ENCODE measurements at regions not wholly inside any gene's neighbourhood (a gene's known extent, or its start where the extent isn't known, plus 50 kb on each side); places are given as distances from the start of the nearest gene placed in this dataset.
A peak's percentile ranks its signal among the peaks of the same experiment; 100 is the strongest.

DNA sequence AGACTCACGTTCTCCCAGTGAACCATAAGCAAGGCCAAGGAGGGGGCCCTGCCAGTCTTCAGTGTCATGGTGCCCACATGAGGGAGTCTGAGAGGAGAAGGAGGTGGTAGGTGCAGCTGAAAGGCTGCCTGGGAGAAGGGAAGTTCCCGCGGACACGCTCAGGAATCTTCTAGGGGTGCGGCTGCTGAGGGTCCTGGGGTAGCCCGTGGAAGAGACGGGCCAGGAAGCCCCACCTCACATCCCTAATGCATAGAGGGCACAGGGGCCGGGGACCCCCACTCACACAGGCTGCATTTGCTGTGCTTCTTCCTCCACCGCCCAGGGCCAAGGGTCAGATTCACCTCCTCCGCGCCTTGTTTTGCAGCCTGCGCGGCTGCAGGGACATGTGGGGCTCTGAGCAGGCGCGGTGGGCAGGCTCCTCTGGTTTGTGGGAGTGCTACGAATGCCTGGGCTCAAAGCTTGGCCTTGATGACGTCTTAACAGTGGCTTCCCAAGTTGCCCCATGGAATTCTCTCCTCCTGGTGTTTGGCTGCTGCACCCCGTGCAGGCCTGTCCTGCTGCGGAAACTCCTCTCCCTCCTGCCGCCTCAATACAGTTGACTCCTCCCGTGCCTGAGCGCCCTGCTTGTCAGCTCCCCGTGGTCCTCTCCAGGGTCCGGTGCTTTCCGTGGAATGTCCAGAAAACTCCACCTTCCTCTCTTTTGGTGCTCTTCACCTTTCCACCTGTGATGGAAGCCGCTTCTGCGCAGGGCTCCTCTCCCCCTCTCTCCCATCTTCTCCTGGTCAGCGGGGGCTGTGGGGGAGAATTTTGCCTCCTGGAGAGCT, 95.7 kb downstream of the VAPA start:
- Histone ChIP-seq H3K9me3 (ENCODE audit: low read depth, low read length) (no peaks in the 10 kb centered on the region), H3K36me3 (ENCODE audit: insufficient read depth, low read length) (no peaks in the 10 kb centered on the region), H3K4me3 (ENCODE audit: insufficient read depth, low read length) (no peak overlapping the region), H3K79me2 (ENCODE audit: insufficient read depth, low read length) (no peaks in the 10 kb centered on the region), H3K4me1 (ENCODE audit: insufficient read depth, low read length) (peaks cover 22% of the 10 kb centered on the region), H3K27ac (ENCODE audit: low read depth, low read length) (no peak overlapping the region), H3K27me3 (ENCODE audit: insufficient read depth, low read length) (no peaks in the 10 kb centered on the region), H2AFZ (ENCODE audit: low read length) (no peak overlapping the region), H3K4me2 (ENCODE audit: insufficient read depth, low read length) (no peak overlapping the region), H4K20me1 (ENCODE audit: insufficient read depth, low read length) (no peaks in the 10 kb centered on the region)
- DNase-seq (ENCODE audit: insufficient read length, low spot score, missing footprints) = no peak
- TF ChIP-seq, protein P1, sequence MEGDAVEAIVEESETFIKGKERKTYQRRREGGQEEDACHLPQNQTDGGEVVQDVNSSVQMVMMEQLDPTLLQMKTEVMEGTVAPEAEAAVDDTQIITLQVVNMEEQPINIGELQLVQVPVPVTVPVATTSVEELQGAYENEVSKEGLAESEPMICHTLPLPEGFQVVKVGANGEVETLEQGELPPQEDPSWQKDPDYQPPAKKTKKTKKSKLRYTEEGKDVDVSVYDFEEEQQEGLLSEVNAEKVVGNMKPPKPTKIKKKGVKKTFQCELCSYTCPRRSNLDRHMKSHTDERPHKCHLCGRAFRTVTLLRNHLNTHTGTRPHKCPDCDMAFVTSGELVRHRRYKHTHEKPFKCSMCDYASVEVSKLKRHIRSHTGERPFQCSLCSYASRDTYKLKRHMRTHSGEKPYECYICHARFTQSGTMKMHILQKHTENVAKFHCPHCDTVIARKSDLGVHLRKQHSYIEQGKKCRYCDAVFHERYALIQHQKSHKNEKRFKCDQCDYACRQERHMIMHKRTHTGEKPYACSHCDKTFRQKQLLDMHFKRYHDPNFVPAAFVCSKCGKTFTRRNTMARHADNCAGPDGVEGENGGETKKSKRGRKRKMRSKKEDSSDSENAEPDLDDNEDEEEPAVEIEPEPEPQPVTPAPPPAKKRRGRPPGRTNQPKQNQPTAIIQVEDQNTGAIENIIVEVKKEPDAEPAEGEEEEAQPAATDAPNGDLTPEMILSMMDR (IDR thresholded peaks at IDR 0.05; ENCODE audit: extremely low read depth, low read depth, low read length) = no peak

DNA sequence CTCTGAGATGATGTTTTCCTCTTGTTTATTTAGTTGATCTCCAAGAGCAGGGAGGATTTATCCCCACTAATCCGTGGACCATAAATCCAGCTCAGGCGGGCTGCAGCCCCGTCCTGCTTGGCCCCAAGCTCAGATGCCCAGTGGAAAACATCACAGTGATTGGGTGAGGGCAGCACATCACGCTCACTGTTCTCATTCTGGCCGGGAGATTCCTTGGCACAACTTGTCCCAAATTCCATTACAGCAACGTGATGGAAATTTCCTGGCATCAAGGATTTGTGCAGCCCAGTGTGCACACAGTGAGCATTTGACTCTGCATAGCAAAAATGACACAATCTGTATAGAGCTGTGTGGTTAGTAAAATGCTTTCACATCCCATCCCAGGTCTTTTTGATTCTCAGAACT, 96.8 kb downstream of the VAPA start:
- Histone ChIP-seq H2AFZ (ENCODE audit: low read length) (peak overlapping the region; percentile 64), H3K9me3 (ENCODE audit: low read depth, low read length) (no peaks in the 10 kb centered on the region), H3K27me3 (ENCODE audit: insufficient read depth, low read length) (no peaks in the 10 kb centered on the region), H3K4me3 (ENCODE audit: insufficient read depth, low read length) (no peak overlapping the region), H3K4me1 (ENCODE audit: insufficient read depth, low read length) (peaks cover 33% of the 10 kb centered on the region), H3K27ac (ENCODE audit: low read depth, low read length) (peak overlapping the region; percentile 57), H3K36me3 (ENCODE audit: insufficient read depth, low read length) (no peaks in the 10 kb centered on the region), H3K79me2 (ENCODE audit: insufficient read depth, low read length) (no peaks in the 10 kb centered on the region), H4K20me1 (ENCODE audit: insufficient read depth, low read length) (no peaks in the 10 kb centered on the region), H3K4me2 (ENCODE audit: insufficient read depth, low read length) (peak overlapping the region; percentile 65)
- TF ChIP-seq, protein P1 (IDR thresholded peaks at IDR 0.05; ENCODE audit: extremely low read depth, low read depth, low read length) = no peak
- peak; percentile 94 for DNase-seq (ENCODE audit: insufficient read length, low spot score, missing footprints)

DNA sequence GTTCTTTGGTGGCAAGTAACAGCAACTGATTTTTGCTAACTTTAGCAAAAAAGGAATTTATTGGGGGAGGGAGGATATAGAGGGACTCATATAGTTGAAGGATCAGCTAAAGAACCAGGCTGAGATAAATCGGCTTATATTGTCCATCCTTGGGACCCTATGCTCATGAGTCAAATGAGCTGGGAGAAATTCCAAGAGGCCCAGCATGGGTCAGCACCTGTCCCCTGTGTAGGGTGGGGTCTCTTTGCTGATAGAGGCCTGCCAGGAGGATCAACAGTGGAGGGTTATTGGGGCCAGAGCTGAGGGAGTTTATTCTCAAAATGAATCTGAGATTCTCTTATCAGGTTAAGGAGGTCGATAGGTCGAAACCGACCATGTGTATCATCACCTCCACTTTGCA, 97.2 kb downstream of the VAPA start:
- H2AFZ ChIP-seq (ENCODE audit: low read length) = no peak overlapping the region
- TF ChIP-seq, protein P1 (IDR thresholded peaks at IDR 0.05; ENCODE audit: extremely low read depth, low read depth, low read length) = no peak
- H3K27me3 ChIP-seq (ENCODE audit: insufficient read depth, low read length) = no peaks in the 10 kb centered on the region
- no peak overlapping the region for H3K4me3 ChIP-seq (ENCODE audit: insufficient read depth, low read length)
- H3K4me2 ChIP-seq (ENCODE audit: insufficient read depth, low read length) = peak overlapping the region; percentile 65
- H3K79me2 ChIP-seq (ENCODE audit: insufficient read depth, low read length) = no peaks in the 10 kb centered on the region
- H4K20me1 ChIP-seq (ENCODE audit: insufficient read depth, low read length) = no peaks in the 10 kb centered on the region
- H3K36me3 ChIP-seq (ENCODE audit: insufficient read depth, low read length) = no peaks in the 10 kb centered on the region
- peaks cover 37% of the 10 kb centered on the region for H3K4me1 ChIP-seq (ENCODE audit: insufficient read depth, low read length)
- H3K27ac ChIP-seq (ENCODE audit: low read depth, low read length) = peak overlapping the region; percentile 54
- no peaks in the 10 kb centered on the region for H3K9me3 ChIP-seq (ENCODE audit: low read depth, low read length)
- DNase-seq (ENCODE audit: insufficient read length, low spot score, missing footprints) = no peak

DNA sequence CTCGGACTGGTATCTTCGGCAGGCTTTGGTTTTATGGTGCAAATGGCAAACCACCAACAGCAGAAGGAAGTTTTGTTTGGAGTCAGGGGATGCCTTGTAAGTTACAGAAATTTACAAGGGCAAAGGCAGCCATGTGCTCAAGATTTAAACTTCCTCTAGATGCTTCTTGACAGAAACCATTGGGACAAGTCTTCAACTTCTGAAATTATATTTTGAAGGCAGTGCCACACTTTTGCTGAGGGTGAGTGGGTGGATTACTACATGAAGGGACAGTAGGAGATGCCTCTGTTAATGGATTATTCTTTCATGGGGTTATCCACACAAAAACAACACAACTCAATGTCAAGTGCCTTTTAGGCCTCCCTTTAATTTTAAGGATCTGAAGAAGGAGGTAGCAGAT, 97.9 kb downstream of the VAPA start:
- H3K79me2 ChIP-seq (ENCODE audit: insufficient read depth, low read length) = no peaks in the 10 kb centered on the region
- no peaks in the 10 kb centered on the region for H3K27me3 ChIP-seq (ENCODE audit: insufficient read depth, low read length)
- no peak overlapping the region for H3K27ac ChIP-seq (ENCODE audit: low read depth, low read length)
- TF ChIP-seq, protein P1 (IDR thresholded peaks at IDR 0.05; ENCODE audit: extremely low read depth, low read depth, low read length) = no peak
- H3K36me3 ChIP-seq (ENCODE audit: insufficient read depth, low read length) = no peaks in the 10 kb centered on the region
- H3K4me2 ChIP-seq (ENCODE audit: insufficient read depth, low read length) = no peak overlapping the region
- peak overlapping the region; percentile 5 for H2AFZ ChIP-seq (ENCODE audit: low read length)
- no peak for DNase-seq (ENCODE audit: insufficient read length, low spot score, missing footprints)
- H3K4me1 ChIP-seq (ENCODE audit: insufficient read depth, low read length) = peaks cover 42% of the 10 kb centered on the region
- no peak overlapping the region for H3K4me3 ChIP-seq (ENCODE audit: insufficient read depth, low read length)
- H4K20me1 ChIP-seq (ENCODE audit: insufficient read depth, low read length) = no peaks in the 10 kb centered on the region
- H3K9me3 ChIP-seq (ENCODE audit: low read depth, low read length) = no peaks in the 10 kb centered on the region

All from osteoblast (primary cell).